NCI-H460 (cell line): ENCODE measurements at regions not wholly inside any gene's neighbourhood (a gene's known extent, or its start where the extent isn't known, plus 50 kb on each side); places are given as distances from the start of the nearest gene placed in this dataset.
"Not testable (repeated sequence)": the region's sequence is repeated elsewhere in the genome, so short reads cannot be mapped to it uniquely, and the experiment has no call there.

Experiments
- DNase-seq: peaks from one replicate; pipeline ENCODE4 v3.0.0-alpha.2; 2016; ENCODE audit warnings: low read depth; ENCODE audit errors: extremely low read depth

DNA sequence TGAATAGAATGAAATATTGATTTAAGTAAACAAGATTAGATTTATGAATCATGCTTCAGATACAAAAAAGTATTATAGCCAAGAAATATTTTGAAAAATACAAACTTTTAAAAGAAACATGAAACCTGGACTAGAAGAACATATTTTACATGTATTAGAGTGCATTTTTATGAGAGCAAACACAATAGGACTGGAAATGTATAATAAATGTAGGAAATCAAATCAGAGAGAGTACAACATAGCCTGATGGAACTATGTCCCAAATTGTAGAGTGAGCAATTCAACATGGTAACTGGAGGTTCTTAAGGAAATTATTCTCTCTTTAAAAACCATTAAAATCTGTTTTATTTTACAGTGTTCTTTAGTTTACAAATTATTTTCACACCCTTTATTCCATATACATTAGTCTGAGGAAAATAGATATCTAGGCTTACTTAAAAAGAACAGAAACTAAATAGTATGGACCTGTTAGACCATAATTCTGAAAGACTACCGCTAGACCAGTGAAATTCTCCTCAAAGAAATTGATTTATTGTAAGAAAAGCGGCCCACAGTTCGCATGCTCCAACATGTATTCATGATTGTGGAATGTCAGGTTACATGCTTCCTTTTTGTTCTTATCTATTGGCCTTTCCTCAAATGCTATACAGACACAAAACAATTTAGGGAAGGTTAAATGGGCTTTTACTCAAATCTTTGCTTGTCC lies 1526.5 kb upstream of the SLC10A2 start:
- no peak for DNase-seq

DNA sequence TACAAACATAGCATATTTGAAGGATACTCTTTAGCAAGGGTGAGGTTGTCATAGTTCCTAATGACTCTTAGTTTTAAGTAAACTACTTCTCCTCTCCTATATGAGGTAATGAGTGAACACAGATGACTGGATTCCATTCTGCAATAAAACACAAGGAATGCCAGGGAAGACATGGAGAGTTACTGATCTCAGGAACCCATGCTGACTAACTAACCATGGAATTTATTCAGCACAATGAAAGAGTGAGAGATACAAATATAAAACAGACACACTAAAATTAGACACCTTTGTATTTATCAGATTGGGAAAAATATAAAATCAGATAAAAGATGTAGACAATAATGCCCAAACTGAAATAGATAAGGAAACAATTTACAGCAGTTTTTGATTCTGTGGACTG lies 1525.9 kb upstream of the SLC10A2 start:
- no peak for DNase-seq

DNA sequence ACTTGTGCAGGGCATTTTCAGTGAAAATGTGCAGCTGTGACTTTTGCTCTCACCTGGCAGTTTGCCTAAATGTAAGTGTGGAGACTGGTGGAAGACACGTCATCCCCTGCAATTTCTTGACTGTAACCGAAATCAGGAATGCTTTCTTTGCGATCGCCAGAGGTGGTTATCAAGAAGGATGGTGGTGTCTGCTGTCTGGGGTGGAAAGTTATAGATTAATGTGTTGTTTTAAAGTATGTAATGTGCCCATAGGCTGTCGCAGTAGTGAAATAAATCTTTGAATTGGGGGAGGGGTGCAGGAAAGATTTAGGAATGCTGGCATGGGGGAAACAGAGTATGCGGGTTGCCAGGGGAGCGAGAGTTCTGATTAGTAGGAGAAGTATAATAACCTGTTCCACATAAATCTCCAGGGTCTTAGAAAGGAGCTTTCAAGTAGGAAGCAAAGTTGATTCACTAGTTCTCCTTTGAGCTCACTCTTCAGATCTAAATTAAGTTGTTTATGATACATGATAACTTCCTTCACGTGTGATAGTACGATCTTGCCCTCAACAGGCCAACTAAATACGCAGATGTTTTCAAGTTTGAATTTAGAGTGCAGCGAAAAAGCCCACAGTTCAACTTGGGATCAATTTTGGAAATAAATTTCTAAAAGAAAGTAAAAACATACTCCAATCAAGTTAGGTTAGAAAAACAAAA lies 1520.0 kb upstream of the SLC10A2 start:
- no peak for DNase-seq

DNA sequence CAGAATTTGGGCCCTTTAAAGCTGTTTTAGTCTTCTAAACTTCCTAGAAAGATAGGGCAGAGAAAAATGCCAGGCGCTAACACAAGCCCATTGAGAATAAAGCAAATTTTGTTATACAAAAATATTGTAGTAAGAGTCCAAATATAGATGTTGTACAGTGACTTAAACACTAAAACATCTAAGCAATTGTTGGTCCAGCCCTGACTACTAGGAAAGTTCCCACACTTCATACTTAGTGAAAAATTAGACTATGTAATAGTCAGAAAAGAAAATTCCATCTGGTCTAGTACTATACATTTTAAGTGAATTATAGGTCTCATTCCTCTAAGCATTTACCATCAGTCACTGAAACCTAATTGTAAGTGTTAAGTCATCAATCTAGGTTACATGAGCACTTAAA lies 1518.3 kb upstream of the SLC10A2 start:
- no peak for DNase-seq

DNA sequence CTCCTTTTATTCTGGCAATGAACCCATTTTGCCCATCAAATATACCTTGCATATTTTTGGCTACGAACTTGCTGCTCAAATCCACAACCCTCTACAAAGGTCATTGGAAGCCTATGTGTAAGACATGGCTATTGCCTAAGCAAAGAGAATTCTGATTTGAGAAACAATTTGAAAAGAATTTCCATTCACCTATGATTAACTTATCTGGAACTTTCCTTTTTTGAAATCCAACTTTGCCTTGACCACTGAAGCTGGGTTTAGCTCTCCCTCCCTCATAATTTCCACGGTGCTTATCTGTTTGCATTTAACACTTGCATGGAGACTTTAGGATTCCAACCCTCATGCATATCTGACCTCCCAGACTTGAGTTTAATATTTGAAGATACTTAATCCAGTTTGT lies 1514.7 kb upstream of the SLC10A2 start:
- DNase-seq: no peak

DNA sequence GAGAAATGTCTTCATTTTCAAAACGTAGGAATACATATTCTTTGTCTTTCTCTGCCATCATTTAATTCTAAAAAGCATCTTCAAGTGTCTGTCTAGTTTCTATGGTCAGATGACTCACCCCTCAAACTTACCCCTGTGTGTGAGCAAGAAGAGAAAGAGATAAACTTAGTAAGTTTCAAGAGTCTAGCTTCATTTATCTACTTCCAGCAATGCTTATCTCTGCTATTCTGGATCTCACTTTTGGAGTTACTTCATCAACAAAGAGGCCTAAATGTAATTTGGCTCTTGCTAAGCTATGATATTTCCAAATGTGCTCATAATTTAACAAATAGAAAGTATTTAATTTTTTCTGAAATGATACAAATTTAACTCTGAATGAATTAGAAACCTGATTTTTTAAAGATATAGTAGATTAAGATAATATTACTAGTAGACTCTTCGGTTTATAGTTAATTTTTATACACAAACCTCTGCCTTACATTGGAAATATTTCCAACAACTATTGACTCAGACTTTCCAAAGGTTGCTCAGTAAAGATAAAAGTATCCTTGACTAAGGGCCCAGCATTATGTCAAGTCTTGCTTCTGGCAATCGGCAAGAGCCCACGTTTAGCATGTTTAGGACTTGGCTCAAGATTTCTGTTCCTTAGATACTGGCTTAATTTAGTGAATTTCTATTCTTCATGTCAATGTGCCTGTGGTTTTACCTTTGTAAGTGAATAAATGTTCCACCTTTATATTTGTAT lies 1511.0 kb upstream of the SLC10A2 start:
- DNase-seq: no peak

DNA sequence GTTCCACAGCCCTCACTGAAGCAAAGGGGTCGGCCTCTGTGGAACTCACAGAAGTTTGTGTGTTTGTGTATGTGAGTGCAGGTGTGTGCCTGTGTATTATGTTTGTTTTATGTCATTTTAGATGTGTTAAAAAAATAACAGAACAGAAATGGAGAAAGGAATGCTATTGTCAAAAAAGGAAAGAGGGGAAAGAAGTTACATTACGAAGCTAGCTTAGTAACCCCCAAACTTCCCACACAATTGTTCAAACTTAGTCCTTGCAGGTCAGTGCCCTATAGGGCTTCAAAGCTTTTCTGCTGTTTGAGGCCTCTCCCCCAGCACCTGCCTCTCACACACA lies 1505.6 kb upstream of the SLC10A2 start:
- DNase-seq: no peak

DNA sequence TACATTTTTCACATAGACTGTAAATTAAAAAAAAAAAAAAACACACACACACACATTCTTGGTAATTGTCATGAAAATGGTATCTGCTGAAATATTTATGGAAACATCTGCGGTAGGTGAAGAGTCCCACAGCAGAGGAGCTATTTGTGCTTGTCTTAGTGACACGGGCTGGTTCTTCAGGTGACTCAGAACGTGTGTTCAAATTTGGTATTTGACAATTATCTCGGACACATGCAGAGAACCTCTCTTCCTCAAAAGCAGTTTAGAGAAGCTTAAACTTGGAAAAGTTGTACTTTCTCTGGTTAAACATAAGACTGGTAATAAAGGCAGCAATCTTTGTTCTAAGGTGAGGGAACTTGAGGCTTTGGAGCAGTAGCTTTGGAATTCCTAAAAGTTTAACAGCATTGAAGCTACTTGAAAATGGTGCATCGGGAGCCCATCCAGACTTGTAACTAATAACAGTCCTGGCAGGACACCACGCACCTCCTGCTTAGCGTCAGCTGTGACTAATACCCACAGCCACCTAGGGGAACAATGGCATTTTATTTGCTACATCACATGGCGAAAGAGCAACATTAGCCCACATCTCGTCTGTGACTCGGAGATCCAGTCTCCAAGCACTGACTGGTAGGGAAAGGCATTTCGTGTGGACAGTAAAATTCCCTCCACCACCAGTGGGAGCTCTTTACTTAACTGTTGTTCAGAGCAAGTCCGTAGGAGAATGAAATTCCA lies 1505.1 kb upstream of the SLC10A2 start:
- peak; percentile 39 for DNase-seq

DNA sequence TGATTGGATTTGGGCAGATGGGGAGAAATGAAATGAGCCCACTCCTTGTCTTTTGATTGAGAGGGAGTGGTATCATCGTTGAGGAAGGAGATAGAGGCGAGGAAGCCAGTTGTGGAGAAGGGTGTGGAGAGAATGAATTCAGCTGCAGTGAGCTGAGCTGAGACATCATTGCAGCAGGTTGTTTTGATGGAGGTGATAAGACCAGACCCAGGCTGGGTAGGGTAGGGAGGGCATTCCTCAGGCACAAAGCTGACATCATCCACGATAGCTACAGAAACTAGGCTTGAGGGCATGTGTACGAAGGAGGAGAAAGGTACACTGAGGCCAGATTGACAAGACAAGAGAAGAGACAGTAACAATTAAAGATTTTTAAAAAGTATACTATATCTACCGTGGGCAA lies 1500.9 kb upstream of the SLC10A2 start:
- no peak for DNase-seq

DNA sequence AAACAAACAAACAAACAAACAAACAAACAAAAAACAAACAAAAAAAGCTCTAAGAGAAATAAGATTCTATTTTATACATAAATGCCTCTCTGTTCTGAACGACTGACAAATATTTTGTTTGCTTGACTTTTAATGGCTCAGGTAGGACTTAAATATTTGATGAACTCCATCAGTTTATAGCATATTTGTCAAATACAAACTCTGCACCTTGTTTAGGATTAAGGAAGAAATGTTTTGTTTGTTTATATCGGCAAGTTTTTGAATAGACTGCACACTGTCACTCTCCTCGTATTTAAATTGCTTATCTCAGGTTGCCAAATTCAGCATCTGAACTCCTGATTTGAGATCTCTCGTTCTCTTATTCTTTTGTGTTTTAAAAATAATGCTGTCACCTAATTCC lies 1499.7 kb upstream of the SLC10A2 start:
- DNase-seq: no peak

DNA sequence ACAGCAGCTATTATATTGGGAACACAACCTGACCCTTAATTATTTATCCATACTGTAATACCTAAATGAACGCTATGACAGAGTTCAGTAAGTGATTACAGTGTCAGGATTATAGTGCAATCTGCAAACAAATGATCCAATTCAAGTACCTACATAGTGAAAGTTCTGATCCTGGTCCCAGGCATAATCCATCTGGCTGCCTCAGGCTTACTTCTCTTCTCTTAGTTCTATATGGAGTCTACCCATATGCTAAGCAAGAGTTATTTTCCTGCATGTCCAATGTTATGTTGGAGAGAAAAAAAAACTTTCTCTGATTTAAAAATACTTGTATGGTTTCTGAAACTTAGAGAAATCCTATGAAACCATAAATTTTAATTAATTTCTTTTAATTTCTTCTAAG lies 1487.7 kb upstream of the SLC10A2 start:
- no peak for DNase-seq

DNA sequence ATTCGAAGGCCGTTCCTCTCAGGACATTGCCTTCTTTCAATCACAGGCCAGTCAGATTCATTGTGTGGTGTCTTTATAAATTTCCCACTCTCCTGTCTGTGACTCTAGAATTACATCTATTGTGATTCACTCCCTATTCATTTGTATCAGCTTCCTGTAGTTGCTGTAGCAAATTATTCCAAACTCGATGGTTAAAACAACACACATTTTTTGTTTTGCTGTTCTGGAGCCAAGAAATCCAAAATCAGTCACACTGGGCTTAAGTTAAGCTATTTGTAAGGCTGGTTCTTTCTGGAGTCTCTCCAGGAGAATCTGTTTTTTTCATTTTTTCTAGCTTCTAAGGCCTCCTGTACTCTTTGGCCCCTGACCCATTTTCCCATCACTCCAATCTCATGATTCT lies 1487.0 kb upstream of the SLC10A2 start:
- DNase-seq: no peak

DNA sequence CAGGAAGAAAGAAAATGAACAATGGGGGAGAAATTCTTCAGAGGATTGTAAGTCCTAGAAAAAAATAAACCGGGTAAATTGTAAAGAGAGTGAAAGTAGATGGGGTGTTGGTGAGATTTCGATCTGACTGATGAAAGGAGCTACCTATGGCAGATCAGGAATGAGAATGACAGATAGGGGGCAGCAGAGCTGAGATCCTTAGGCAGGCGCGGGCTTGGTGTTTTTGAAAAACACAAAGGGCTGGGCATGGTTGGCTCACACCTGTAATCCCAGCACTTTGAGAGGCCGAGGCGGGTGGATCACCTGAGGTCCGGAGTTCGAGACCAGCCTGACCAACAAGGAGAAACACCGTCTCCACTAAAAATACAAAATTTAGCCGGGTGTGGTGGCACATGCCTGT lies 1468.6 kb upstream of the SLC10A2 start:
- DNase-seq: no peak

DNA sequence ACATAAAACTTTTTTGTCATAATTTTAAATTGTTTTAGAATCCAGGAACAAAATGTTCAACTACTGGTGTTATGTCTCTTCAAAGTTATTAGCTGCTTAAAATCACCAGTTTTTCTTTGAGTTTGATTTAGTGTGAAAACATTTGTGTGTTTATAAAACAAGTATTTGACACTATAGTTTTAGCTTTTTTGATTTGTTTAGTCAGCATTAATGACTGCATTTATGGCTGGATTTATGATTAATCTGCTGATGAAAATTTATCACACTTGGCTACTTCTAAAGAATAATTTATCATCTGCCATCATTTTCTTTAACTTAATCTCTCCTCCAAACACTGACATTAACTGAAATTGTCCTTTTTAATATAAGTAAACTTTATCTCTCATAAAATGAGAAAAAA lies 1465.9 kb upstream of the SLC10A2 start:
- DNase-seq: no peak

DNA sequence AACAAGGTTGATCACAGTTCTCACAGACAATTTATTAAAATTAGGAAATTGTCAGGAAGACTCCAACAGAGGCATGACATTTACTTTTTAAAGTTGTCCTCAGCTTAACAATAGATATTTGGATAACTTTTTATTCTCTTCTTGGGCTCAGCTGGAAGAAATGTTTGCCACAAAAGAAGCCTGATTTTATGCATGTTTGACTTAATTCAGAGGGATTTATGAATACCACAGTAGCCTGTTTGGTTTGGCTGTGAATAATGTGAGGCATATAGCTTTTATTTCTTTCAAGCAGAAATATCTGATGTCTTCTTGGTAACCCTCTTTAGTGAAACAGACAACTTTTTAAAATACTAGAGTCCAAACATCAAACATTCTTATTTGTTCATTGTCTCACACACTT lies 1464.5 kb upstream of the SLC10A2 start:
- DNase-seq: no peak

DNA sequence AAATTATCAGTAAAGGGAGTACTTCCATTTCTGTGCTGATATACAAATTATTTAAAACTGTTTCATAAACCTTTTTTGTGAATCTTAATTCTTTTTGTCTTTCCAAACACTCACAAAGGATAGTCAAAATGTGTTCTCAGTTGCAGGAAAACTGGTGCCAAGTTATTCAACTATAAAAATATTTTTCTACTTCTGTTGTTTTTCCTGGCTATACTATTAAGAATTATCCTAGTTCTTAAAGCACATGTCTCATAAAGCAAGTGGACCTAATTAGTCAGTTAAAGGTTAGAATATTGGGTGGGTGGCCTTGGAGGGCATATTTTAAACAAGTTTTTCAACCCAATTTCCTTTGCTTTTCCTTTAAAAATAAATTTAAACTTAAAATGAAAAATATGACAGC lies 1460.3 kb upstream of the SLC10A2 start:
- no peak for DNase-seq

DNA sequence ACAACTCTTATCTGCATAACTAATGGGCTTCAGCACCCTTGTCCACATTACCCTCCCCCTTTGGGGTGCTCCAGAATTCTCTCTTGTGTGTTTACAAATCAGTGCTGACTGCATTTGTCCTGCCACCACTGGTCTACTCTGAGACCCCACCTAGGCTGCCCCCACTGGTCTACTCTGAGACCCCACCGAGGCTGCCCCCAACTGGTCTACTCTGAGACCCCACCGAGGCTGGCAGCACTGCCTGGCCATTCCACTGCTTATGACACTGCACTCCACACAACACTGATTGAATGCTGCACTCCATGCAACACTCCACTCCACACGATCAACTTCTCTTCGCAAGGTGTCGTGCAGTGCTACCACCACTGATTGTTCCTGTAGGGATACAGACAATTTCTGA lies 1459.2 kb upstream of the SLC10A2 start:
- DNase-seq: no peak

DNA sequence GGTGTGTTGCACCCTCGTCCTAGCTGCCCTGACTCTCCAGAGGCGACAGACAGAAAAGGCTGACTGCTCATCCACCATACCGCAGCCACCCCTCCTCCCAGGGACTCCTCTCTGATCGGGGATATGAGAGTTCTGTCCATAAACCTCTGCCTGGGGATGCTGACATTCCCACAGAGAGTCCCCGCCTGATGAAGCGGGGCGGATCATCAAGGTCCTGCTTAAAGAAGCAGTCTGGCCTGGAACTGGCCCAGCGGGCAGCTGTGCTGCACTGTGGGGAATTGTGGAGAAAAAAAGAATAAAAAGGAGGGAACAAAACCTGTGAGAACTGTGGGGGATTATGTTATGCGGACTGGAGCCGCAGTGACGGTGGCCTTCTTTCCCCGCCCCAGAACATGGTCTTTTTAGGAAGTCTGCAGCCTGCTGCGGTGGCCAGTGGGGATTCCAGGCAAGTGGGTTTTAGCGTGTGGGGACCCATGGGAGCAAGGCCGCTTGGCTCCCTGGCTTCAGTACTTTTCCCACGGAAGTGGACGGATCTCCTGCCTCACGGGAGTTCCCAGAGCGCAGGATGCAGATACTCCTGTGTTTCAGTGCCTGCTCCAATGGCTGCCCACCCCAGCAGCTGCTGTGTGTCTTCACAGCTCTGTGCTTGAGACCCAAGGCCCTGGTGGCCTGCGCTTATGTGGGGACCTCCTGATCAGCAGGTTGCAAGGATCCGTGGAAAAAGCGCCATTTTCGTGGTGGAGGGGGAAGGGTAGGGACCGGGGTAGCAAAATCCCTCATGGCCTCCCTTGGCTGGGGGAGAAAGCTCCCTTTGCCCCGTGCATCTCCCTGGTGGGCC lies 1456.2 kb upstream of the SLC10A2 start:
- DNase-seq: no peak

DNA sequence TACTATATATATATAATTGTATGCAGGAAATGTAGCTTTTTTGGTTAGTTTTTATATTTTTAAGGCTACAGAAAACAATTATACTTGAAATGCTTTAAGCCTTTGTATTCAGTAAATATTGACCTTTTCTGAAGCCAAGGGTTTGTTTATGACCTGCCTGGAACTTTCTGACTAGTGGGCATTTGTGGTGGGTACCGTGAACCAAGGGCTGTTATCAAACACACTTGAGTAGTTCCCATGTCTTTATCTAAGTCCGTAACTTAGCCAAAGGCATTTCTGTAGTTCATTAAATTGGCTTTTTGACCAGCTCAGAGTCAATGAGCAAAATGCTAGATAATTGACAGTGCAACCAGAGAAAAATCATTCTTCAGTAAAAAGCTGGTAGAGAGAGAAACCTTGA lies 1444.2 kb upstream of the SLC10A2 start:
- no peak for DNase-seq

DNA sequence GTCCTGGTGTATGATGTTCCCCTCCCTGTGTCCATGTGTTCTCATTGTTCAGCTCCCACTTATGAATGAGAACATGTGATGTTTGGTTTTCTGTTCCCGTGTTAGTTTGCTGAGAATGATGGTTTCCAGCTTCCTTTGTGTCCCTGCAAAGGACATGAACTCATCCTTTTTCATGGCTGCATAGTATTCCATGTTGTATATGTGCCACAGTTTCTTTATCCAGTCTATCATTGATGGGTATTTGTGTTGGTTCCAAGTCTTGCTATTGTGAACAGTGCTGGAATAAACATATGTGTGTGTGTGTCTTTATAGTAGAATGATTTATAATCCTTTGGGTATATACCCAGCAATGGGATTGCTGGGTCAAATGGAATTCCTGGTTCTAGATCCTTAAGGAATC lies 1427.3 kb upstream of the SLC10A2 start:
- DNase-seq: not testable (repeated sequence)

DNA sequence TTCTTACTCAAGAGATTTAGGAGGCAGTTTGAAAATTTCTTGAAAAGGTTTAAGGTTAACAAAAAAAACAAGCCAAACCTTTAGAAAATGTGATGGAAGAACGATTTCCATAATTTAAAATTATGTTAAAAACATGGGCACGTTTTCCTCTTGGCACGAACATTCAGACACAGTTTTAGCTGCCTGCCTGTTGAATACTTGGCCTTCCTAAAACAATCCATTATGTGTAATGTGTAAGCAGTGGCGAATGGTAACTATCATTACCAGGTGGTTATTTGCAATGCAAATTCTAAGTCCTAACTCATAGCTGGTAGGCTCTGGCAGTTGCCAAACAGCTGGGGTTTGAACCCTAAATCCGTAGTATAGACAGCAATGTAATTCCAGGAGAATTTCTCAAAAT lies 1425.7 kb upstream of the SLC10A2 start:
- DNase-seq: no peak
